ENCODE measurements at regions not wholly inside any gene's neighbourhood (a gene's known extent, or its start where the extent isn't known, plus 50 kb on each side); places are given as distances from the start of the nearest gene placed in this dataset.
"Not testable (repeated sequence)": the region's sequence is repeated elsewhere in the genome, so short reads cannot be mapped to it uniquely, and the experiment has no call there.

GRCh38 chr3:20820872-20821271 lies 634.9 kb upstream of the SGO1 start:
- not testable (repeated sequence) for TF ChIP-seq ETV6 (conservative IDR thresholded peaks at IDR 0.05 in 1 of 2, IDR thresholded peaks at IDR 0.05 in 1 of 2; ENCODE audit: borderline replicate concordance in 1 of 2, low read depth in 1 of 2); TARDBP (IDR thresholded peaks at IDR 0.05; ENCODE audit: borderline replicate concordance); POLR2A (IDR thresholded peaks at IDR 0.05; ENCODE audit: low read depth, low read length); SUPT20H (IDR thresholded peaks at IDR 0.05; ENCODE audit: borderline replicate concordance, control insufficient read depth, low read depth, low read length); CHD2 (IDR thresholded peaks at IDR 0.05; ENCODE audit: borderline replicate concordance, low read depth, low read length)
- TF ChIP-seq, protein P1, sequence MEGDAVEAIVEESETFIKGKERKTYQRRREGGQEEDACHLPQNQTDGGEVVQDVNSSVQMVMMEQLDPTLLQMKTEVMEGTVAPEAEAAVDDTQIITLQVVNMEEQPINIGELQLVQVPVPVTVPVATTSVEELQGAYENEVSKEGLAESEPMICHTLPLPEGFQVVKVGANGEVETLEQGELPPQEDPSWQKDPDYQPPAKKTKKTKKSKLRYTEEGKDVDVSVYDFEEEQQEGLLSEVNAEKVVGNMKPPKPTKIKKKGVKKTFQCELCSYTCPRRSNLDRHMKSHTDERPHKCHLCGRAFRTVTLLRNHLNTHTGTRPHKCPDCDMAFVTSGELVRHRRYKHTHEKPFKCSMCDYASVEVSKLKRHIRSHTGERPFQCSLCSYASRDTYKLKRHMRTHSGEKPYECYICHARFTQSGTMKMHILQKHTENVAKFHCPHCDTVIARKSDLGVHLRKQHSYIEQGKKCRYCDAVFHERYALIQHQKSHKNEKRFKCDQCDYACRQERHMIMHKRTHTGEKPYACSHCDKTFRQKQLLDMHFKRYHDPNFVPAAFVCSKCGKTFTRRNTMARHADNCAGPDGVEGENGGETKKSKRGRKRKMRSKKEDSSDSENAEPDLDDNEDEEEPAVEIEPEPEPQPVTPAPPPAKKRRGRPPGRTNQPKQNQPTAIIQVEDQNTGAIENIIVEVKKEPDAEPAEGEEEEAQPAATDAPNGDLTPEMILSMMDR (IDR thresholded peaks at IDR 0.05 in 2 of 3, conservative IDR thresholded peaks at IDR 0.05 in 1 of 3; ENCODE audit: control insufficient read depth in 2 of 3, extremely low read depth in 1 of 3, insufficient read depth in 1 of 3, low read depth in 3 of 3, low read length in 3 of 3): not testable (repeated sequence)
